SK-N-SH (cell line): ENCODE measurements at regions not wholly inside any gene's neighbourhood (a gene's known extent, or its start where the extent isn't known, plus 50 kb on each side); places are given as distances from the start of the nearest gene placed in this dataset.

Experiments used
- CTCF ChIA-PET: fragments of 300-600, 350-600 bp; formaldehyde crosslinking; extraction: SDS; loops from one replicate; lab custom pipeline; 2021; lab: Yijun Ruan, JAX
- POLR2A ChIA-PET: fragments of 350-600 bp; sonication (Branson Sonifier 250); formaldehyde crosslinking; extraction: SDS; loops from one replicate; lab custom pipeline; 2020; ENCODE audit warnings: antibody characterized with exemption, inconsistent platforms; lab: Yijun Ruan, JAX
- DNase-seq: peaks from one replicate; pipeline ENCODE4 v3.0.0; 2012
- H2AFZ ChIP-seq: fragments of 200-600 bp; sonication (generic); 2 replicates; pipeline ENCODE4 v1.8.1; 2016; ENCODE audit warnings: antibody characterized with exemption, mild to moderate bottlenecking, low read depth
- H3F3A ChIP-seq: fragments of 200-600 bp; sonication (generic); replicated peaks from 2 replicates; pipeline ENCODE3; 2016; ENCODE audit warnings: antibody characterized with exemption, mild to moderate bottlenecking; ENCODE audit not compliant: insufficient read depth
- H3K27ac ChIP-seq, 2 experiments: fragments of 200-500 bp in 1 of 2; fragments of 200-600 bp in 1 of 2; sonication (Bioruptor generic) in 1 of 2; sonication (generic), shearing (Covaris generic) in 1 of 2; 2 replicates each; pipeline versions ENCODE4 v1.5.1 to v1.6.1; 2014 to 2016; ENCODE audit warnings: low read depth in 2 of 2, inconsistent platforms in 1 of 2, low read length in 1 of 2, mild to moderate bottlenecking in 1 of 2, mixed read lengths in 1 of 2
- H3K27me3 ChIP-seq: fragments of 200-600 bp; sonication (generic), shearing (Covaris generic); 2 replicates; pipeline ENCODE4 v1.6.1; 2016; ENCODE audit warnings: mixed run types; ENCODE audit not compliant: insufficient read depth
- H3K36me3 ChIP-seq, 2 experiments: fragments of 200-500 bp in 1 of 2; fragments of 200-600 bp in 1 of 2; sonication (Bioruptor generic) in 1 of 2; sonication (generic) in 1 of 2; replicated peaks in 1 of 2; 2 replicates each; pipeline versions ENCODE3 to v1.5.1; 2014 to 2016; ENCODE audit warnings: low read length in 1 of 2, mild to moderate bottlenecking in 1 of 2; ENCODE audit not compliant: insufficient read depth in 2 of 2, control insufficient read depth in 1 of 2
- H3K4me1 ChIP-seq, 2 experiments: fragments of 200-500 bp in 1 of 2; fragments of 200-600 bp in 1 of 2; sonication (Bioruptor generic) in 1 of 2; sonication (generic), shearing (Covaris generic) in 1 of 2; 2 replicates each; pipeline versions ENCODE4 v1.5.1 to v1.6.1; 2014 to 2016; ENCODE audit warnings: low read depth in 1 of 2, low read length in 1 of 2, mixed run types in 1 of 2; ENCODE audit not compliant: insufficient read depth in 2 of 2, control insufficient read depth in 1 of 2
- H3K4me2 ChIP-seq: fragments of 200-600 bp; sonication (generic), shearing (Covaris generic); 2 replicates; pipeline ENCODE4 v1.6.1; 2017; ENCODE audit warnings: mixed run types
- H3K4me3 ChIP-seq, 2 experiments: fragments of 200-500 bp in 1 of 2; fragments of 200-600 bp in 1 of 2; sonication (Bioruptor generic) in 1 of 2; sonication (generic), shearing (Covaris generic) in 1 of 2; 2 replicates each; pipeline versions ENCODE4 v1.5.1 to v1.8.1; 2014 to 2016; ENCODE audit warnings: low read depth in 2 of 2, inconsistent platforms in 1 of 2, low read length in 1 of 2, mild to moderate bottlenecking in 1 of 2, mixed read lengths in 1 of 2, moderate library complexity in 1 of 2
- H3K79me2 ChIP-seq: fragments of 200-600 bp; sonication (generic); 2 replicates; pipeline ENCODE4 v1.8.1; 2017; ENCODE audit warnings: mild to moderate bottlenecking; ENCODE audit not compliant: insufficient read depth
- H3K9ac ChIP-seq: fragments of 200-600 bp; sonication (generic); 2 replicates; pipeline ENCODE4 v1.6.1; 2017; ENCODE audit warnings: mixed run types
- H3K9me2 ChIP-seq: fragments of 200-600 bp; sonication (generic); 2 replicates; pipeline ENCODE4 v1.6.1; 2017; ENCODE audit warnings: mixed run types
- H3K9me3 ChIP-seq: fragments of 200-600 bp; sonication (generic); 2 replicates; pipeline ENCODE4 v1.6.1; 2017; ENCODE audit warnings: mixed run types, mild to moderate bottlenecking, moderate library complexity
- H4K20me1 ChIP-seq: fragments of 200-600 bp; sonication (generic); 2 replicates; pipeline ENCODE4 v1.6.1; 2017; ENCODE audit warnings: mild to moderate bottlenecking, mixed run types; ENCODE audit not compliant: insufficient read depth
- CTCF ChIP-seq: fragments of 200-600 bp; sonication (generic); IDR thresholded peaks from 2 replicates; pipeline ENCODE4 v1.6.1; 2017; ENCODE audit warnings: antibody characterized with exemption, mild to moderate bottlenecking, moderate library complexity
- ELF1 ChIP-seq: IDR thresholded peaks from 2 replicates; pipeline ENCODE4 v1.4.0; 2012
- EP300 ChIP-seq, 2 experiments: IDR thresholded peaks; 2 replicates each; pipeline versions ENCODE4 v1.4.0 to v1.6.1; 2012; ENCODE audit warnings: borderline replicate concordance in 1 of 2, low read depth in 1 of 2, low read length in 1 of 2
- FOSL2 ChIP-seq: IDR thresholded peaks from 2 replicates; pipeline ENCODE4 v1.4.0; 2012; ENCODE audit warnings: low read depth, mild to moderate bottlenecking, moderate library complexity, borderline replicate concordance
- FOXJ3 ChIP-seq: sonication (generic); formaldehyde crosslinking; IDR thresholded peaks from 2 replicates; pipeline ENCODE4 v1.5.1; 2020; ENCODE audit warnings: mild to moderate bottlenecking, missing genetic modification reagents
- FOXM1 ChIP-seq: IDR thresholded peaks from 2 replicates; pipeline ENCODE4 v1.4.0; 2012; ENCODE audit warnings: low read depth, mild to moderate bottlenecking
- GABPA ChIP-seq: IDR thresholded peaks from 2 replicates; pipeline ENCODE4 v1.4.0; 2012; ENCODE audit warnings: low read depth, mild to moderate bottlenecking
- GATA2 ChIP-seq: sonication (generic); formaldehyde crosslinking; IDR thresholded peaks from 2 replicates; pipeline ENCODE4 v1.5.0; 2020; ENCODE audit warnings: mild to moderate bottlenecking, missing genetic modification reagents
- IRF3 ChIP-seq: fragments of 150-350 bp; IDR thresholded peaks from 2 replicates; pipeline ENCODE4 v1.6.1; 2016; ENCODE audit warnings: mild to moderate bottlenecking, low read depth, low read length
- JUND ChIP-seq: IDR thresholded peaks from 2 replicates; pipeline ENCODE4 v1.4.0; 2012
- MAX ChIP-seq: IDR thresholded peaks from 2 replicates; pipeline ENCODE4 v1.4.0; 2012; ENCODE audit warnings: low read depth
- MEF2A ChIP-seq: IDR thresholded peaks from 2 replicates; pipeline ENCODE4 v1.4.0; 2012; ENCODE audit warnings: low read depth, borderline replicate concordance
- PBX3 ChIP-seq: IDR thresholded peaks from 2 replicates; pipeline ENCODE4; 2012
- POLR2AphosphoS5 ChIP-seq: IDR thresholded peaks from 2 replicates; pipeline ENCODE4 v1.6.1; 2012; ENCODE audit warnings: low read depth, low read length
- RAD21 ChIP-seq: IDR thresholded peaks from 2 replicates; pipeline ENCODE4 v1.6.1; 2012; ENCODE audit warnings: mild to moderate bottlenecking, low read length
- REST ChIP-seq: IDR thresholded peaks from 2 replicates; pipeline ENCODE4 v1.6.1; 2012; ENCODE audit warnings: mild to moderate bottlenecking, low read depth, low read length, moderate library complexity
- SIN3A ChIP-seq: IDR thresholded peaks from 2 replicates; pipeline ENCODE4 v1.6.1; 2012; ENCODE audit warnings: low read depth, mild to moderate bottlenecking, low read length, moderate library complexity, borderline replicate concordance
- TAF1 ChIP-seq: IDR thresholded peaks from 2 replicates; pipeline ENCODE4 v1.6.1; 2012; ENCODE audit warnings: low read depth, mild to moderate bottlenecking, low read length, moderate library complexity, borderline replicate concordance
- TCF12 ChIP-seq: IDR thresholded peaks from 2 replicates; pipeline ENCODE4 v1.4.0; 2012
- TEAD4 ChIP-seq: IDR thresholded peaks from 2 replicates; pipeline ENCODE4 v1.4.0; 2012; ENCODE audit warnings: mild to moderate bottlenecking, borderline replicate concordance; ENCODE audit not compliant: insufficient read depth
- YY1 ChIP-seq: IDR thresholded peaks from 2 replicates; pipeline ENCODE4 v1.4.0; 2012; ENCODE audit warnings: low read depth, mild to moderate bottlenecking
- WGBS: methylation state at CpG from one replicate; pipeline ENCODE4 v1.1.6; 2017; ENCODE audit warnings: low lambda C conversion rate; 5-methylcytosine and 5-hydroxymethylcytosine counted together

GRCh38 chr6:88290411-88290810 is 124.3 kb upstream of the CNR1 start:
- Histone ChIP-seq H4K20me1 (no peaks in the 10 kb centered on the region), H3K79me2 (no peaks in the 10 kb centered on the region), H3K27ac (no peak overlapping the region), H3K27me3 (no peaks in the 10 kb centered on the region), H3K36me3 (no peaks in the 10 kb centered on the region), H3K9me3 (no peaks in the 10 kb centered on the region), H3F3A (no peaks in the 10 kb centered on the region), H3K9me2 (no peaks in the 10 kb centered on the region), H3K4me1 (no peaks in the 10 kb centered on the region), H3K4me2 (no peak overlapping the region), H2AFZ (no peak overlapping the region), H3K4me3 (no peak overlapping the region), H3K9ac (no peak overlapping the region)
- no peak for DNase-seq
- ChIA-PET CTCF (interaction anchor here (0.5 kb wide), 1 partner anchor 645 kb away, joined by 4 read pairs; no protein-coding TSS in a partner anchor), POLR2A (no interaction called here)
- WGBS: 16% methylated on average over 2 of the region's 2 CpGs
- TF ChIP-seq MAX (no peak), IRF3 (no peak), YY1 (no peak), GATA2 (no peak), FOSL2 (no peak), EP300 (IDR thresholded peaks at IDR 0.05; ENCODE audit: borderline replicate concordance in 1 of 2, low read depth in 1 of 2, low read length in 1 of 2) (no peak), SIN3A (no peak), PBX3 (no peak), GABPA (no peak), MEF2A (no peak), FOXM1 (no peak), REST (no peak)

GRCh38 chr6:88287696-88288095 is 121.5 kb upstream of the CNR1 start:
- Histone ChIP-seq H4K20me1 (no peaks in the 10 kb centered on the region), H3K4me1 (no peaks in the 10 kb centered on the region), H3K79me2 (no peaks in the 10 kb centered on the region), H3K36me3 (no peaks in the 10 kb centered on the region), H3F3A (no peaks in the 10 kb centered on the region), H3K9ac (no peak overlapping the region), H3K27me3 (no peaks in the 10 kb centered on the region), H3K9me2 (no peaks in the 10 kb centered on the region), H3K4me2 (no peak overlapping the region), H3K9me3 (no peaks in the 10 kb centered on the region), H3K27ac (no peak overlapping the region), H2AFZ (no peak overlapping the region), H3K4me3 (no peak overlapping the region)
- CTCF ChIA-PET: interaction anchor here (1.2 kb wide), 2 partner anchors 10 to 19 kb away, joined by 4 read pairs; no protein-coding TSS in a partner anchor
- DNase-seq: no peak
- POLR2A ChIA-PET: no interaction called here
- TF ChIP-seq FOXJ3 (CRISPR knock-in tag) (no peak), YY1 (no peak), TEAD4 (no peak), JUND (no peak), IRF3 (no peak), CTCF (no peak), POLR2AphosphoS5 (no peak), FOXM1 (no peak), GABPA (no peak), TCF12 (no peak), EP300 (IDR thresholded peaks at IDR 0.05; ENCODE audit: borderline replicate concordance in 1 of 2, low read depth in 1 of 2, low read length in 1 of 2) (no peak), TAF1 (no peak), ELF1 (no peak), RAD21 (no peak)
